SK-N-MC (cell line): ENCODE measurements at regions not wholly inside any gene's neighbourhood (a gene's known extent, or its start where the extent isn't known, plus 50 kb on each side); places are given as distances from the start of the nearest gene placed in this dataset.

Experiments
- DNase-seq: peaks from one replicate; pipeline ENCODE4 v3.0.0-alpha.2; 2011; ENCODE audit warnings: low read depth, low spot score
- H3K27ac ChIP-seq: fragments of 200-600 bp; sonication (generic); 2 replicates; pipeline ENCODE4 v1.5.1; 2016; ENCODE audit warnings: mixed run types
- H3K36me3 ChIP-seq: fragments of 200-600 bp; sonication (generic); 2 replicates; pipeline ENCODE4 v1.6.1; 2017; ENCODE audit warnings: antibody characterized with exemption, low read length, mixed read lengths; ENCODE audit not compliant: insufficient read depth
- H3K4me3 ChIP-seq: fragments of 200-600 bp; sonication (generic); 2 replicates; pipeline ENCODE4 v1.5.1; 2016
- H3K9ac ChIP-seq: fragments of 200-600 bp; sonication (generic); 2 replicates; pipeline ENCODE4 v1.8.0; 2017; ENCODE audit warnings: mixed run types, mixed read lengths; ENCODE audit not compliant: insufficient read length
- H3K9me3 ChIP-seq: fragments of 200-600 bp; sonication (generic); 2 replicates; pipeline ENCODE4 v1.6.1; 2017; ENCODE audit warnings: low read depth, mild to moderate bottlenecking, antibody characterized with exemption, low read length, moderate library complexity, mixed read lengths
- EZH2 ChIP-seq: fragments of 200-600 bp; sonication (generic); IDR thresholded peaks from one replicate; pipeline ENCODE4 v1.6.1; 2017; ENCODE audit warnings: antibody characterized with exemption
- FOXP2 ChIP-seq: optimal IDR thresholded peaks from 2 replicates; pipeline ENCODE3; 2011; ENCODE audit warnings: mild to moderate bottlenecking, moderate library complexity; ENCODE audit not compliant: insufficient read depth; ENCODE audit errors: extremely low read length, control extremely low read depth
- POLR2AphosphoS5 ChIP-seq: IDR thresholded peaks from 2 replicates; pipeline ENCODE4 v1.6.1; 2012; ENCODE audit warnings: mild to moderate bottlenecking, low read depth, low read length, borderline replicate concordance

DNA sequence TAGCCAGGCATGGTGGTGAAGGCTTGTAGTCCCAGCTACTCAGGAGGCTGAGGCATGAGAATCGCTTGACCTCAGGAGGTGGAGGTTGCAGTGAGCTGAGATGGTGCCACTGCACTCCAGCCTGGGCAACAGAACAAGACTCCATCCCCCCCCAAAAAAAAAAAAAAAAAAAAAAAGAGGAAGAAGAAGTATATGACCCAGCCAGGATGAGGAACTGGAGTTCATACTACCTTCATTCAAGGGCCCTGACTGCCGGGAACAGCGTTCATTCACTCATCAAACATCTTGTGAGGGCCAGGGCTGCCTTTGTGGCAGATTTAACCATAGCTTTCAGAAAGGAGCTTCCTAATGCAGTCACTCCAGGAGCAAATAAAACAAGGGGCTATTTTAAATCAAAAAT is 127.6 kb downstream of the MRPS6 start:
- no peak for DNase-seq
- no peaks in the 10 kb centered on the region for H3K36me3 ChIP-seq
- no peak overlapping the region for H3K9ac ChIP-seq
- TF ChIP-seq EZH2 (no peak), FOXP2 (no peak)
- H3K27ac ChIP-seq, result no peak overlapping the region
- no peaks in the 10 kb centered on the region for H3K9me3 ChIP-seq
- H3K4me3 ChIP-seq, result no peak overlapping the region

DNA sequence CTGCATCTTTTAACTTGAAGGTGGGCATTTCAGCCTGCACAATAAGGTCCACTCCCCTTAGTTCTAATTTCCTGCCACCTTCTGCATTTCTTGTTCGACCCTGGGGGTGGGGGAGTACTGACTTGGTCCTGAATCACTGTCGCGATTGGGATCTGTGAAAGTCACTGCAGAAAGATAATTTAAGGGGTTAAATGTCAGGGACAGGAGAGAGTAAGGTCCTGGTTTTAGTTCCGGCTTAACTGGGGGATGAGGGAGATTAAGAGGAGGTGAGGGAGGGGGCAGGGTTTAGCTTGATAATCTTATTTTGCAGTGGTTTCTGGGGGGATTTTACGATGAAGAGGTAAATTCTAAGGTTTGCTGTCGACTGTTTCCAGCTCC is 128.1 kb downstream of the MRPS6 start:
- H3K36me3 ChIP-seq, result no peaks in the 10 kb centered on the region
- DNase-seq, result no peak
- no peak for TF ChIP-seq POLR2AphosphoS5
- no peak for TF ChIP-seq FOXP2
- TF ChIP-seq EZH2, result no peak
- no peak overlapping the region for H3K27ac ChIP-seq
- no peak overlapping the region for H3K4me3 ChIP-seq
- H3K9ac ChIP-seq, result no peak overlapping the region
- H3K9me3 ChIP-seq, result no peaks in the 10 kb centered on the region

DNA sequence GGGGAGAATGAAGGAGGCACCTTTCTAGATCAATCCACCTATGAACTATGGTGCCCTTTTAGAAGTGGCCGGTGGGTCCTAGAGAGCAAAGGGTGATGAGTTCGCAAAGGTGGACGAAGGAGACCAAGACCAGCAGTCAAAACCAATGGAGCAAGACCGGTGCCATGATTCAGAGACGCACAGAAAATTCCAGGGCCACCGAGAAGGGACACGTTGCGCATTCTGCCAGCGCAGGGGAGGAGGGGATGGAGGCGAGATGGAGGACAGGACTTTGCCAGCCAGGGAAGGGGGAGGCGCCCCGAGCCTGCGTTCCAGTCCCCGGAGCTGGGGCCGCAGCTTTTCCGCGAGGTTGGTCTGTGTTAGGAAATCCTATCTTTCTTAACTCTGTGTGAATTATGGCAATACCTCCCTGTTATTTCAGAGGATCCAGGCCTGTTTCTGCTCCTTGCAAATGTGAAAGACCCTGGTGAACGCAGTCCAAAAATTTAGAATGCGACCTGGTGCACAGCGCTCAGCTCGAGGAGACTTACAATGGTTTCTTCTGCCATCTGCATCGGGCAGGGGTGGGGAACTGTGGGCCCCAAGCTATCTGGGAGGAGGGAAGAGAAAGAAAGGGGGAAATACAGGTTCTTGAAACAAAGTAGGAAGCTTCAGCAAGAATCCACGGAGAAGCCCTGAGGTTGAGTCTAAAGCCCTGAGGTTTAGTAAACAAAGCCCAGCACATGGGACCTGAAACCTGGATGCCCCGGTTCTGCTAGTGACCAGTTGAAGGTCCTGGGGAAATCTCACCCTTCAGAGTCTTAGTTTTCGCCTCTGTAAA is 129.4 kb downstream of the MRPS6 start:
- no peak for DNase-seq
- Histone ChIP-seq H3K36me3 (no peaks in the 10 kb centered on the region), H3K27ac (no peak overlapping the region), H3K4me3 (no peak overlapping the region), H3K9ac (no peak overlapping the region), H3K9me3 (no peaks in the 10 kb centered on the region)
- TF ChIP-seq EZH2, result no peak
- TF ChIP-seq FOXP2, result no peak
- no peak for TF ChIP-seq POLR2AphosphoS5

GRCh38 chr21:34203851-34204420 is 130.6 kb downstream of the MRPS6 start:
- Histone ChIP-seq H3K27ac (no peak overlapping the region), H3K4me3 (no peak overlapping the region), H3K9me3 (no peaks in the 10 kb centered on the region), H3K9ac (no peak overlapping the region), H3K36me3 (no peaks in the 10 kb centered on the region)
- TF ChIP-seq POLR2AphosphoS5 (no peak), EZH2 (no peak), FOXP2 (no peak)
- no peak for DNase-seq

DNA sequence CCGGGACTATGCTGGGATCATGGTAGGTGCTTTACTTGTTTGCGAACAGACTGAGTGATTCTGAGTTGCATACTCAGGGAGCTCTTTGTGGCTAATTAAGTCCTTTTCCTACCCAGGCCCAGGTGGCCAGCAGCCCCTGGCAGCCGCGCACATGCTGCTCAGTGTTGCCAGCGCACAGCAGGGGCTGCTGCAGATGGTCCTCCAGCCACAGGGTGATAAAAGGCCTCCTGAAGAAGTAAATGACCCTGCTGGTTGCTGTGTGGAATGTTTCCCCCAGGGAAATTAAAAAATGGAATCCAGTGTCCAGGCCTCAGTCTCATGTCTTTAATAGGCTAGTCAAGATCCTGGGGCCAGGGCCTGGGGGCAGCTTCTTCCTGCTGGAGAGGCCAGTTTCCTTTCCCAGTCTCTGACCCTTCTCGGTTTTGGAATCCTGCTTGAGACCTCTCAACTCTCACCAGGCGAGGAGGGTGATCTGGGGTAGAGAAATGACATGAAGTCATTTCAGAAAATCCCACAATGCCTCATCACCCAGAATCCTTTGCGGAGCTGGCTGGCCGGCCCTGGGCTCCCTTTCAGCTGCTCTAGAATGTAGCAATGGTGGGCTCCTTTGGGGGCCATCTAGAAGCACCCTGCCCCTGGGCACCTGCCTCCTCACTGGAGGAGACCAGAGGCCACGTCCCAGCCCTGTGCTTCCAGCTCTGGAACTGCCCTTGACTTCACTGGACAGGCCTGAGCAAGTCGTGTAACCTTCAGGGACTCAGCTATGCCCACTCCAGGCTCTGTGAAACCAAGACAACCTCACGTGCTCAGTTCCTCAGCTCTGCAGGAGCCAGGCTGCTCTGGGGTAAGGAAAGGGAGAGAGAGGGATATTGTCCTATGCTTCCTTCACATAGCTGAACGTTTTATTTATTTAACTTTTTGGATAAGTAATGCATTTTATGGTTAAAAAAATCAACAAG is 131.4 kb downstream of the MRPS6 start:
- TF ChIP-seq EZH2 (no peak), POLR2AphosphoS5 (no peak), FOXP2 (no peak)
- Histone ChIP-seq H3K9ac (no peak overlapping the region), H3K27ac (no peak overlapping the region), H3K36me3 (no peaks in the 10 kb centered on the region), H3K9me3 (no peaks in the 10 kb centered on the region), H3K4me3 (no peak overlapping the region)
- DNase-seq, result no peak

DNA sequence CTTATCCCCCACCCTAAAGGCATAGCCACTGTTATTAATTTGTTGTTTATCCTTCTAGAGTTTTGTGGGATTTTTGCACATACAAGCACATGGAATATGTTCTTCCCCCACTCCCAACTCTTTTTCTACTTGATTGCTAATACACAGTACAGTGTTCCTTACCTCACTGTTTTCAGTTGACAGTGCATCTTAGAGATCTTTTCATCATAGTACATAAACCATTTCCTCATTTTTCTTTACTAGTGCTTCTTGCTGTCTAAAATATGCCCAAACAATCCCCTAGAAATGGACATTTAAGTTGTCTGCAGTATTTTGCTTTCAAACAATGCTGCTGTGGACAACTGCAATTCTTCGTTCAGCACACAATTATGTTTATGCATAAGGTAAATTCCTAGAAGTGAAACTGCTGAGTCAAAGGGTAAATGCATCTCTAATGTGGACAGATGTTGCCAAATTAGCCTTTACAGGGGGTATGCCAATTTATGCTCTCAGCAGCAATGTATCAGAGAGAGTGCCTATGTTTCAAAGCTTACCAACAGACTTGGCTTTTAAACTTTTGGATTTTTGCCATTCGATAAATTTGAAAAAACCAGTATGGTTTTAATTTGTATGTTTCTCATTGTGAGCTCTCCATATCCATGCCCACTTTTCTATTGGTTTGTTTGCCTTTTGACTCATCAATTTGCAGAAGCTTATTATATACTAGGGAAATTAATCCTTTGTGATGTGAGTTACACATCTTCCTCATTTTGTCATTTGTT is 132.6 kb downstream of the MRPS6 start:
- peak overlapping the region; percentile 24; the same call in 1 of the 2 replicates for H3K4me3 ChIP-seq
- no peak for DNase-seq
- no peaks in the 10 kb centered on the region for H3K36me3 ChIP-seq
- H3K27ac ChIP-seq, result peak overlapping the region; percentile 47; the same call in 1 of the 2 replicates
- H3K9ac ChIP-seq, result no peak overlapping the region
- no peaks in the 10 kb centered on the region for H3K9me3 ChIP-seq
- TF ChIP-seq POLR2AphosphoS5 (no peak), EZH2 (no peak), FOXP2 (no peak)

DNA sequence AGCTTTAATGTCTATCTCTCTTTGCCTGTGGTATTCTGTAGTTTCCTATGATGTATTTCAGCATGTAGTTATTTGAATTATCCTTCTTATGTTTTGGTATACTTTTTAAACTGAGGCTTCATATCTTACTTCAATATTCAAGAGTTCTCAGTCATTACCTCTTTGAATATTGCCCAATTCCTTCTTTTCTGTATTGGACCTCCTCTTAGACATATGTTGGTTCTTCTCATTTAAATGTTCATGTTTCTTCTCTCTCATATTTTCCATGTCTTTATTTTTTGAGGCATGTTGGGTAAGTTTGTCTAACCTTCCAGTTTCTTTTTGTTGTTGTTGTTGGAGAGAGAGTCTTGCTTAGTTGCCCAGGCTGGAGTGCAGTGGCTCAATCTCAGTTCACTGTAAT is 140.6 kb downstream of the MRPS6 start:
- Histone ChIP-seq H3K4me3 (no peak overlapping the region), H3K36me3 (no peaks in the 10 kb centered on the region), H3K27ac (no peak overlapping the region), H3K9ac (no peak overlapping the region), H3K9me3 (no peaks in the 10 kb centered on the region)
- DNase-seq, result no peak
- TF ChIP-seq FOXP2 (no peak), POLR2AphosphoS5 (no peak), EZH2 (no peak)

GRCh38 chr21:34215501-34215900 is 142.1 kb downstream of the MRPS6 start:
- no peak overlapping the region for H3K27ac ChIP-seq
- H3K9ac ChIP-seq, result no peak overlapping the region
- no peak overlapping the region for H3K4me3 ChIP-seq
- DNase-seq, result no peak
- H3K36me3 ChIP-seq, result no peaks in the 10 kb centered on the region
- TF ChIP-seq EZH2, result no peak
- TF ChIP-seq FOXP2, result no peak
- TF ChIP-seq POLR2AphosphoS5, result no peak
- H3K9me3 ChIP-seq, result no peaks in the 10 kb centered on the region
